ENCODE measurements at regions not wholly inside any gene's neighbourhood (a gene's known extent, or its start where the extent isn't known, plus 50 kb on each side); places are given as distances from the start of the nearest gene placed in this dataset.

- TF ChIP-seq CTCF (IDR thresholded peaks at IDR 0.05; ENCODE audit: low read depth, low read length, poor library complexity, severe bottlenecking) (no peak), EZH2phosphoT487 (IDR thresholded peaks at IDR 0.05; ENCODE audit: borderline replicate concordance, low read length) (no peak)
These were observed 387.8 kb downstream of the AEBP2 start for GRCh38 chr12:19826980-19827550.
